DMS53 treated with DMSO at 0.1 percent for 48 hours (cell line): ENCODE measurements at regions not wholly inside any gene's neighbourhood (a gene's known extent, or its start where the extent isn't known, plus 50 kb on each side); places are given as distances from the start of the nearest gene placed in this dataset.

Experiments used
- DNase-seq: peaks from one replicate; lab custom pipeline; 2025; ENCODE audit not compliant: unreplicated experiment; lab: John Stamatoyannopoulos, UW

- DNase-seq = no peak
Measured at GRCh38 chr3:154976072-154976983, 103.8 kb upstream of the MME start.

GRCh38 chr3:154973851-154974250, 106.3 kb upstream of the MME start:
- no peak for DNase-seq

DNA sequence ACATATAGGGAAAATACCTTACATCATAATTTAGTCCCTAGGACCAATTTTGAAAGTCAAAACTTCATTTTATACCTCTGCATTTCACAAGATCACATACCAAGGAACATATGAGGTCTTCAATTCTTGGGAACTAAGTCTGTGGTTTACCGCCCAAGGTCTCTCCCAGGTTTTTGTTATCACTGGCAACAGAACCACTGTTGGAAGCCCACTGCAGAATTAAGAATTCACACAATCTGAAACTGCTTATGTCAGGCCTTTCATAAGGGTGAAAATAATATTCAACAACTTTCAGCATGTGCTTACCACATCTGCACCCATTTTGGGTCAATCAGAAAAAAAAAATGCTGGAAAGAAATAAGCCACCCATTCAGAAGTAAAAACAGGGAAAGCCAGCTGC, 107.2 kb upstream of the MME start:
- DNase-seq = no peak

DNA sequence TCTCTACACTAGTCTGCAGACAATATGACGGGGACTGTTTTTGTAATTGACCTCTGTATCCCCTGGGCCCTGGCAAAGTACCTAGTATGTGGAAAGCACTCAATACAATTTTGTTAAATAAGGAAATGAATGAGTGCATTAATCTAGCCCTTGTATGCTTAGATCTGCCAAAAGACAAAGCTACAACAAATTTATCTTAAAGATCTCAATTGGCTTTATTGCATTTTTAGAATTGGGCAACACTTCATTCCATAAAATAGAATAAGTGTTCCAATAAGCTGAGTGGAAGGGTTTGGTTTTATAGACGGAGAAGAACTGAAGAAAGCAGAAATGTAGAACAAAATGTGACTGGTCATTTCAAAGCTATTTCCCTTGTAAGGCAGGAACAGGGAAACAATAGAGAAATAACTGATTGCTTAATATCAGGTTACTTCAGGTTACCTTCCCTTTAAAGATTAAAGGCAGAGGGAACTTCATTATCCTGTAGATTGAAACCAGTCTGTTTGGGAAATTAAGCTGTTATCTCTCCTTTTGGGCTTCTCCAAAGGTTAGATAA, 108.3 kb upstream of the MME start:
- no peak for DNase-seq

GRCh38 chr3:154971341-154971740, 108.8 kb upstream of the MME start:
- DNase-seq = no peak

GRCh38 chr3:154970797-154971196, 109.3 kb upstream of the MME start:
- DNase-seq = no peak

GRCh38 chr3:154969366-154969765, 110.8 kb upstream of the MME start:
- DNase-seq = no peak

DNA sequence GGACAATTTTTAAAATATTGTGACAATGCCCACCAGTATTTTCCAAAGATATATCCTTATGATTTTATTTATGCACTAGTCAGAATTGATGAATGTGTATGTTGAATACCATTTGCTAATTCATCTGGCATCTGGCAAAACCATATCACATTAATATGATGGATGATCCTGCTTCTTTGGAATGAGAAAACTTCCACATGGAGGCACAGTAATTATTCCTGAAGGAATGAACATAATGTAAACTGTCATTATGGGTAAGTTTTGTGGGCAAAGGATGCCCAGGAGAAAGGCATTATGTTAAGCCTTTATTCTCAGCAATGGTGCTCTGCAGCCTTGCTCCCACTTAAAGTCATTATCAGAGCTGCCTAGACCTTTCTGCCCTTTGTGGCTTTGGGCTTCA, 113.0 kb upstream of the MME start:
- DNase-seq = no peak

DNA sequence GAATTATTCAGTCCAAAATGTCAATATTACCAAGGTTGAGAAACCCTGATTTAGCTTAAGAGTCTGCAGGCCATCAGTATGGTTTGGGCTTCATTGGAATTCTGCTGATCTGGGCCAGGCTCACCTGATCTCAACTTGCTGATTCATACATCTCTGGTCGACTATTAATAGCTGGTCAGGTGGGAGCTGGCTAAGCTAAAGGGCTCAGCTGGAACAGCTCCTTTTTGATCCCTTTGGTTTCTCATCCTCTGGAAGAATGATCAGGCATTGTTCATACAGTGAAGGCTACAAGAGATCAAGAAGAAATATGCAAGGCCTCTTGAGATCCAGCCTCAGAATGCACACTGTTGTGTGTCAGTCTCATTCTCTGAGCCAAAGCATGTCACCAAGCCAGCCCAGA, 123.3 kb upstream of the MME start:
- DNase-seq = no peak

DNA sequence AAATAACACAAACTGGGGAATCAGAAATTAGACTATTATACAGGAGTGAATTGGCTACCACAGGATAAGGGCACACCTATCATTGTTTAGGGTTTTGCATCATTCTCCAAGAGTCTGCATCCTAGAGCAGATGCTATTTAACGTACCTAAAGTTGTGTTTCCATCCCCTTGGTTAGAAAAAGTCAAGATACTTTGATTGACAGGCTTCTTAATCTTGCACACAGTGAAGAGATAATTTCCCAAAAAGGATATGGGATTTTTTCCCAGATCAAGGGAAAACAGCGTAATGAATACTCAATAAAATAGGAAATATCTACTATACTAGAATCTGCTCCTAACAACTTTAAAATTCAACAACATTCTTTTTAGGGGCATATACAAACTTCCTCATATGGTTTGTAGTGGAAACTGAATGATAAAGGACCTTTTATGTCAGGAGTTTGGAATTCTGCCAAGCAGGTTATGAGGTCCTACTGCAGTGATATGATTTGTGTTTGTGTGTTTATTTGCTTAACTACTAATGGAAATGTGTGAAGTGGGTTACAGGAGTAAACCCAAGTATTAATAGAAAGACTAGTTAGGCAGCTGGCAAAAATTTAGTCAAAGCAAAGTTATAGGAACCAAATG, 124.1 kb upstream of the MME start:
- no peak for DNase-seq

DNA sequence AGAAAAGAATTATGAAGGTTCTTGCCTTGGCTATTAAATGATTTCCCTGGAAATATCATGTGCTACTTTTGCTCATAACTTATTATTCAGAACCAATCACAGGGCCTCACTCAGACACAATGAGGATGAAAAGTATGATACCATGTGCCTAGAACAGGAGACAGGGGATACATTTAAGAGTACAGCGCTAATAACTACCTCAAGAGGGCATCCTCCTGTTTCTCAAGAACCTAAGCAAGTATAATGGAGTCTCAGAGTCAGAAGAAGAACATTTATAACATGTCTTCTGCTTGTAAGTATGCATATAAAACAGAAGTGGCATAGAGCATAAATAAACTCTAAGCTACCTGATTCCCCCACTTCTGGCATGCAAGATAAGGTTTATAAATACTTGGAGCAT, 125.4 kb upstream of the MME start:
- DNase-seq = no peak

GRCh38 chr3:154953538-154953937, 126.6 kb upstream of the MME start:
- no peak for DNase-seq

- no peak for DNase-seq
Measured at GRCh38 chr3:154952553-154952952, 127.6 kb upstream of the MME start.

GRCh38 chr3:154943981-154944380, 136.1 kb upstream of the MME start:
- no peak for DNase-seq

DNA sequence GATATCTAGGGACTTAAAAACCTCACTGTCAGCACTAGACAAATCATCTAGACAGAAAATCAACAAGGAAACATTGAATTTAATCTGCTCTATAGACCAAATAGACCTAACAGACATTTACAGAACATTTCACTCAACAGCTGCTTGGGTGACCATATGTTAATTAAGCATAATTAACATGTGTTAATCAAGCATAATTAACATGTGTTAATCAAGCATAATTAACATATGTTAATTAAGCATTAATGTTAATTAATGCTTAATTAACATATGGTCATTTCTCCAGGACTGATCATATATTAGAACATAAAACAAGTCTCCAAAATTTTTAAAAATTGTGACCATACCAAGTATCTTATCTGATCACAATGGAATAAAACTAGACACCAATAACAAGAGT, 137.3 kb upstream of the MME start:
- DNase-seq = no peak

- no peak for DNase-seq
Measured at GRCh38 chr3:154936196-154936595, 143.9 kb upstream of the MME start.

DNA sequence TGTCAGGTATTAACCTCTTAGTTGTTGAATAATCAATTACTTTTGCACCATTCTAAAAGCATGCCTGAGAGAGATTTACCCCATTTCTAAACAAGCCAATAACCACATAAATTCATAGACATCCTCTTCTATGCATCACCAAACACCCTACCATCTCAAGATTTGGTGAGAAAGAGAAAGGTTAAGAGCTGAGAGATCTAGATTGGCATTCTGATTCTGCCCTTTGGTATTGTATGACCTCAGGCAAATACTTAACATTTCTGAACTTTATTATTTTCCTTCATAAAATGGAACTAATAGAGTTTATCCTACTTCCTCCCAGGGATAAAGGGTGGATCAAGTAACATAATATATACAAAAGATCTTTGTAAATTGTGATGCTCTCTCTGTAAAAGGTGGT, 146.5 kb upstream of the MME start:
- DNase-seq = no peak

GRCh38 chr3:154932633-154933032, 147.5 kb upstream of the MME start:
- DNase-seq = no peak

DNA sequence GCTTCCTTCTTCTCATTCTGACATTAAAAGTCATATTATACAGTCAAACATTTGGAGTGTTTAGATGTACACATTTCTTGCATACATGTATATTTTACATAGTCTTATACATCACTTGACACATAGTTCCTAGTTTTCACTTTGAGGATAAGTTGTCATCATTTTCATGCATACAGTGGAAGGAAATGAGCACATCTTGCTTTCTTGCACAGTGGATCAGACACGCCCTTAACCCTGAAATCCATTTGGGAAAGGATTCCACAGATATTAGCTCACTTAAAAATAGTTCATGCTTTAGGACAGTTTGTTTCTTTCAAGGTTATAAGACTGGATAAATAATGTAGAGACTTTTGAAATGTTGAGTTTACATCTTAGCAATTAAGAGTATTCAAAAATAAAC, 148.6 kb upstream of the MME start:
- DNase-seq = no peak

GRCh38 chr3:154926721-154927120, 153.4 kb upstream of the MME start:
- no peak for DNase-seq

DNA sequence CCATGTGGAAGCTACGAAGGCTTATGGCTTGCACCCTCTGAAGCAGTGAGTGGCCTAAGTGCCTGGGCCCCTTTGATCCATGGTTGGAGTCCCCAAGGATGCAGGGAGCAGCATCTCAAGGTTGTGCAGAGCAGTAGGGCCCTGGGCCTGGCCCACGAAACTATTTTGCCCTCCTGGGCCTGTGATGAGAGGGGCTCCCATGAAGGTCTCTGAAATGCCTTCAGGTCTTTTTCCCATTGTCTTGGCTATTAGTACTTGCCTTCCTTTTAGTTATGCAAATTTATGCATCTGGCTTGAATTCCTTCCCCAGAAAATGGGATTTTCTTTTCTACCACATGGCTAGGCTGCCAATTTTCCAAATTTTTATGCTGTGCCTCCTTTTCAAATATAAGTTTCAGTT, 158.8 kb upstream of the MME start:
- no peak for DNase-seq

GRCh38 chr3:154919226-154919625, 160.9 kb upstream of the MME start:
- DNase-seq = no peak
